NCI-H446 treated with DMSO at 0.1 percent for 48 hours (cell line): ENCODE measurements at regions not wholly inside any gene's neighbourhood (a gene's known extent, or its start where the extent isn't known, plus 50 kb on each side); places are given as distances from the start of the nearest gene placed in this dataset.

Source experiments
- DNase-seq: peaks from one replicate; lab custom pipeline; 2025; lab: John Stamatoyannopoulos, UW

DNA sequence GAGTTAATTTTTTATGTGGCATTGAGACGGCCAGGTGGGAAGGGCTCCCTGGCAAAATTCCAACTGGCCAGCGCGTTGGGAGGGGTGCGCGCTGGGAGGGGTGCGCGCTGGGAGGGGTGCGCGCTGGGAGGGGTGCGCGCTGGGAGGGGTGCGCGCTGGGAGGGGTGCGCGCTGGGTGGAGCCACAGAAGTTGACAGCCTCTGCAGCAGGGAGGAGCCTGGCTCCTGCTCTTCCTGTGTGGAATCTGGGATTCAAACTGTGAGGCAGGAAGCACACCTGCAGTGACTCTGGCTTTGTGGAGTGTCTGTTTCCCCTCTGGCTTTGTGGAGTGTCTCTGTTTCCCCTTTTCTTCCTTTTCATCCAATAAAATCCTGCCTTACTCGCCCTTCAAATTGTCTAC lies 147.9 kb upstream of the CBLN2 start:
- no peak for DNase-seq

DNA sequence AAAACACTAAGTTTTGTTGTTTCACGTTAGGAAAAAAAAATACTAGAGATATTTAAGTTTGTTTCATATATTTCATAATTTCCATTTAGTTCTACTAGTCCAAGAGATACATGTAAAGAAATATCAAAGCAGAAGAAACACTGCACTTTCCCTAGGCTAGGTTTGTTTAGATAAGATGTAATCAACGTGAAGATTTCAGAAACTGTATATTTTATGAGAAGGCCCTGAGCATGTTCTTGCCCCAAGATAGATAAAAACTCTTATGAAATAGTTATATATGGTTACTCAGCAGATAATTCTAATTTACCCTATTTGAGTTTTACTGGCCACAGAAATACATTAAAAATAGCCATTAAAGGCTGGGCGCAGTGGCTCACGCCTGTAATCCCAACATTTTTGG lies 143.6 kb upstream of the CBLN2 start:
- no peak for DNase-seq

GRCh38 chr18:72675394-72675793 lies 131.3 kb upstream of the CBLN2 start:
- DNase-seq = no peak

DNA sequence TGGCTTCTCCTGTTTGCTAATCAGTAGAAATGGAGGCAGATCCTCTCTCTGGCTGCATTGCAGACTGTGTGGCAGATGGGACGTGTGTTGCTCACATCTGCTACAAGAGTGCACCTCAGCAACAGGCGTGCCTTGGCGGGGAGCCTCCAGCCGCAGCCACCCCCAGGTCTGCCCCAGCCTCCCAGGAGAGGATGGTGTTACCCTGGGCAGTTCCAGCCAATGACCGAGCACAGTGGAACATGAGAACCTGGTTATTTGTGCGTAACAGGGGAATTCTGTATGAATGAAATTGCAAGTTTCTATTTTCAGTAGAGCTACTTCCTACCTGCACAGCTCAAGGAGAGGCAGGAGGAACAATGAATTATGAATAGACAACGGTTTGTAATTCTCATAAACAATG lies 130.6 kb upstream of the CBLN2 start:
- no peak for DNase-seq

DNA sequence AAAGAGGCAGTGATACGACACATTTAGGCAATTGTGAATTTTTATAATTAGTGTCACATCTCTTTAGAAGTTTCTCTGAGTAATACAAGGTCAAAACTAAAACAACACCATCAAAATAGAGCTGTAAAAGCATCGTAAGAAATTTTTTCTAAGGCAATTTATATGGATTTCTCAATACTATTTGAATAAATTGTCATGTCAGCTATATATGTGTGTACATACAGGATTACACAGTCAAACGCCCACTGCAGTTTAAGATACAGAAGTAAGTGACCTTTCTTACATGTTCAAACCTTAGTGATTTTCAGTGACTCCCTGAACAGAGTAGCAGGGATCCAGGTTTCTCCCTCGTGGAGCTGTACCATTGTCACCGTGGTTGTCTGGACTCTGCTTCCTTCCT lies 129.1 kb upstream of the CBLN2 start:
- no peak for DNase-seq

DNA sequence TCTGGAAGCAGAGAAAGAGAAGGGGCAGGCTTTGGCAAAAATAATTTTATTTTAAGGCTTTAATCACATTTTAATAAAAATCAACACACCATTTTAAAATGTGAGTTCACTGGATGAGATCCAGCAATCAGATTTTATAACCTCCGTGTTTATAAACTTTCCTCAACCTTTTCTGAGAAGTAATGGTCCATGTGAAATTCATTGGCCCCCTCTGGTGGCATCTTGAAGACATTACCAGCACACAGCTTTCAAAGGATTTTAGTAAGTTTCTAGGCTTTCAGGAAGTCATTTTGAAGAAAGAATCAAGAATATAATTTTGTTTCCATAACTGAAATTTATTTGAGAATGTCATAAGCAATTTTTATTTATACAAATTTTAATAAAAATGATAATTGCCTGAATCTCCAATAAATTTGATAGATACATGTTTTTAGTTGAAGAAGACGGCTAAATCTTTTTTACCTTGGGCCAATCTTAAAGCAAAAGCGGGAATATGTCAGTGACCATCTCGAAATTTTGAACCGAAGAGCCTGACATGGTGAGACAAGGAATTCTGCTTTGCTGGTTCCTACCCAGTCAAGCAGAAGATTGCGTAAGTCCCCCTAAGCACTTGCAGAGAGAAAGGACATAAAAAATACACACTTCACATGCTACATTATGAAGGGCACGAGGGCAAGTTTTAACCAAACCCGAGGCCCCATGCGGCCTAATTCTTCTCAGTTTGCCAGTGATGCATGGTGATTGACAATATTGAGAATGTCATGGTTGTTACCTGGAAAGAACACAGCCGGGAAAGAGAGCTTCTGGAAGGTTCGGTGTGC lies 128.4 kb upstream of the CBLN2 start:
- DNase-seq = no peak

- DNase-seq = no peak
Observed at GRCh38 chr18:72667932-72668331, 123.8 kb upstream of the CBLN2 start.

DNA sequence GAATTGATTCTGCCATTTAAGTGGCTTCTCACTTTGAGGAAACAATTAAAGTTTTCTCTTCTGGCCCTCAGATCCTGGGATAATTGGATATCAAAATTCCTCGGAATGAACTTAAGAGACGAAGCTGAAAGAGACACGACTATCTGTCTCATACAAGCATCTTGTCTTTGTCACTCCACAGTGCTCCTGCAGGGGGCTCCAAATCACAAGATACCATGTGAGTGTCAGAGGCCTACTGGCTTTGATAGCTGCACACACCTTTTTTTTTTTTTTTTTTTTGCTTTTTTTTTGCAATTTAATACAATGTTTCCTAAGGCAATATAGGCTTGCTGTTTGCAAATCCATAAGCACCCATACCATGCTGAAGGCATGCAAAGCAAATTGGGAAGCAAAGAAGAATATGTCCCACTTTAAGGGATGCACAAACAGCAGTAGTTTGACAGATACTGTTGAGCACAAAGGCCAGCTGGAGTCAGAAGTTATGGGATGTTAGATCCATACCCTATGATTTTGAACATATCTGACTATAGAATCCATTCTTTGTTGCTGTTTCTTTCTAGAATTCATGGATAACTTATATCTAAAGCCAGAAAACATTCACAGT lies 109.0 kb upstream of the CBLN2 start:
- peak; percentile 29 for DNase-seq

GRCh38 chr18:72651033-72651432 lies 106.9 kb upstream of the CBLN2 start:
- DNase-seq = no peak

DNA sequence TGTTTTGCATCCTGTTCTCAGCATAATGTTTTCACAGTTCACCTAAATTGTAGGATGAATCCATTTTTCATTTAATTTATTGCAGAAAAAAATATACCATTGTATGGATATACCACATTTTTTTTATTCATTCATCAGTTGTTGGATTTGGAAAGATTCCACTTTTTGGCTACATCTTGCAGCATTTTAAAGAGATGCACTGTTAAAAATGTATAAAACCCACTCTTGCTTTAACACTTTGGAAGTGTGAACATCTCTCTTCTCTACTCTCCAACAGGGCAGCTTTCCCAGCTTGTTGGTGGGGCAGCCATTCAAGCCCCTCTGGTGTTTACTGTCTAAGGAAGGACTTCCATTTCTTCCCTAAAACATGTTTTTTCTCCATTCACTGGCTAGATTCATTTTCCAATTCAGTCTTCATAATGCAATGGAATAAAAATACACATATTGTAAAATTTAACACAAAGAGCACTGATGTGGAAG lies 104.4 kb upstream of the CBLN2 start:
- no peak for DNase-seq

- DNase-seq = no peak
Observed at GRCh38 chr18:72648079-72648478, 103.9 kb upstream of the CBLN2 start.

- no peak for DNase-seq
Observed at GRCh38 chr18:72640557-72640956, 96.4 kb upstream of the CBLN2 start.

GRCh38 chr18:72638376-72638775 lies 94.2 kb upstream of the CBLN2 start:
- no peak for DNase-seq

DNA sequence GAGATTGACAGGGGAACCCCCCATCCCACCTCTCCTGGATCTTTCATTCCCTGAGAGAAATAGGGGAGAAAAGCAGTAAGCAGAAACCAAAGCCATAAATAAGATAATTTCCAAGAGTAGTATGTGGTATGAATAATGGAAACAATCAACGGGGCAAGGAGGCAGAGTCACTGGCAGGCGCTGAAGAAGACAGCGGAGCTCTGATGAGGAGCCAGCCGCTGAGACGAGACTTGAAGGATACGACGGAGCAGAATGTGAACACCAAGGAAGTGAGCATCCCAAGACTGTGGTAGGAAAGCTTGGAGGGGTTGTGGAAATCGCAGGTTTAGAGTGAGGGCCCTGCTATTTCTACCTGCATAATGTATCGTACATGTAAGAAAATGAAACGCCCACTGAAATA lies 93.6 kb upstream of the CBLN2 start:
- DNase-seq = no peak

DNA sequence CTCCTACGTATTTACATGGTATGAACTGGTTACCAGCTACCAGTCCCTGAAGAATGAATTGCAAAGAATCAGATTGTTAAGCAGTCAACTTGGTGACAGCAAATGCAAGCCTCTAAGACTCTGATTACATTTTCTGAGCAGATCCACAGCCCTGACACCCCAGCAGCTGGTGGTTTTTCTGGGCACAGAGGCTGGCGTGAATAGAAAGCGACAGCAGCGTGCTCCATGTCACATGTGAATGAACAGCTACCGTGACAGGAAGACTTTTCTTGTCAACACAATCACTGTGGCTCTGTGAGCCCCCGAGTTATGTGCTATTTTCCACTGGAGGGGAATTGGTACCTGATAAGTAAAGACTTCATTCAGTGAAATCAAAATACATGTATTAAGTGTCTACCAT lies 93.2 kb upstream of the CBLN2 start:
- no peak for DNase-seq

DNA sequence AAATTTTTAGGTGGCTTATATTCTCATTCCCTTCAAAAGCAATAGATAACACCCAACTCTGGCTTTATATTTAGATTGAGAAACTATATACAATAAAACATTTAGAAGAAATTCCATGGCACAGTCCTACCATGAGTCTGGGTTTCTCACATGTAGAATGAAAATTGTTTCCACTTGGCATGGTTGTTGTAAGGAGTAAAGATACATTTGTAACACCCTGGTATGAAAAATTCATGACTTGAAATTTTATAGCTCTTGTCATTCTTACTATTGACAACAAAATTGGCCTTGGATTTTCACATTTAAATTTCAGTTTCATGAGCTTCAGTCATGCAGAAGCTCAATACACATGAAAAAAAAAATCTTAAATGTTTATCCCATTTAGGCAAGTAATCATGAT lies 92.5 kb upstream of the CBLN2 start:
- no peak for DNase-seq

DNA sequence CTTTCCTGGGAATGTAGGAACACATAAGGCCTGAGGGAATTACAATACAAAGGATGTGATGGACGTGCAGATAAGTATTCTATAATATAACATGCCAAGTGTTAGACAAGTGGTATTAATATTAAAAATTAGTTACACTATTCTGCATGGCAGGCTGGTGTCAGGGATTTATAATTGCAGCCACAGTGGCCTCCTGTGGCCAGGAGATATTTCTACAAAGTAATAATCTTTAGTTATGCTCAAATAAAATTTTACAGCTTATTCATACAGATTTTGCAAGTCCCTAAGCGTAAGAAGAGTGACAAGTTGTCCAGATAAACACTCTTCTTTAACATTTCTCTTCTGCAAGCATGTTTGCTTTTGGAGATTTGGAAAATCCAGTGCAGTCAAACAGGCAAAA lies 90.4 kb upstream of the CBLN2 start:
- DNase-seq = no peak

- no peak for DNase-seq
Observed at GRCh38 chr18:72630991-72631390, 86.8 kb upstream of the CBLN2 start.

DNA sequence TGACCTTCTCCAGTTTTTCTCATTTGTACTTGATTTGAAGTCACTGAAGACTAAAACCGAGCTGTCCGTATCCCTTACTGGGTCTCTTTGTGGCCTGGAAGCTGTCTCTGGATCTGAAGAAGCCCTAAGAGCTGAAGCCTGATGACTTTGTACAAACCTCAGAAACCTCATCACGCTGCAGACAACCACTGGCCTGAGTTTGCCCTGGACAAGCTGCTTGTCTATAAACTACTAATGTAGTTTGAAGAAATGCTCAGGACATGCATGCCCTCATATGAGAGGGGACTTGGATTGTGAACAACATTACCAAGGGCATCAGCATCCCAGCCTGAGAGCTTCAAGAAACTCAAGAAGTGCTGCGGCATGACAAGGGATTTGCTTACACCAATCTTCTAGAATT lies 79.3 kb upstream of the CBLN2 start:
- DNase-seq = no peak

GRCh38 chr18:72613534-72613930 lies 69.4 kb upstream of the CBLN2 start:
- DNase-seq = no peak

GRCh38 chr18:72612894-72613533 lies 68.9 kb upstream of the CBLN2 start:
- DNase-seq = no peak

DNA sequence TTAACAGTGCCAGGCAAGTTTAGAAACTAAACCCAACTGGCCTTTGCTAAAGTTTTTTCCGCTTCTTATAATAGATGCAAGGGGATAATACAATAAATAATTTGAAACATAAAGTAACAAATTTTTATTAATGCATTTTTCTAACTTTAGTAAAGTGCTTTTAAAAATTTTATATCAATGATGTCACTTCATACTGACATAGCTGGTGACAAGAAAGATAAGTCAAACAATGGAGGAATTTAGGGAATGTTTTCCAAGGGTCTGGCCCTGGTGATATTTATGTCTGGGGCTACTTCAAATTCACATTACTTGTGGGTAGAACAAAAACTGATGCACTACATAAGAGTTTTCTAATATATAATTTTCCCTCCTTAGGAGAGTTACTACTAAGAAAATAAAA lies 61.2 kb upstream of the CBLN2 start:
- no peak for DNase-seq

GRCh38 chr18:72601944-72602343 lies 57.8 kb upstream of the CBLN2 start:
- no peak for DNase-seq
